Retina (tissue), 1 donor: ENCODE measurements at regions not wholly inside any gene's neighbourhood (a gene's known extent, or its start where the extent isn't known, plus 50 kb on each side); places are given as distances from the start of the nearest gene placed in this dataset.
A peak's percentile ranks its signal among the peaks of the same experiment; 100 is the strongest.

Experiments
- DNase-seq: peaks from one replicate; pipeline ENCODE4 v3.0.0-alpha.2; 2016

DNA sequence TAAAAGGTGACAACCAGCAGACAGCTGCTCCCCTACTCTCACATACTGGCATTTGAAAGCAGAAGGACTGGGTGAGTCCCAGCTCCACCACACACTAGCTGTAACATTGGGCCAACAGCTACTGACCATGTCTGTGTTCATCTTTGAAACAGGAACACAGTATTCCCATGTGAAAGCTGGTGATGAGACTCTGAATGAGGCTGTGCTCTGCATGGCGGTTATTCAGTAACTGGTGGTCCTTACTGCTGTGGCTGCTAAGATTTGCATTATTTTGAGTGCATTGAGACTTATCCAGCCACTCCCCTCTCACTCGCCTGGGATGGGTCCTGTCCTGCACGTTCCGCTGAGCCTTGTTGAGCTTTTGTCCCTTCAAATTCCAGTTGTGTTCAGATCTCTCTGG lies 342.9 kb downstream of the FOXL1 start:
- no peak for DNase-seq

DNA sequence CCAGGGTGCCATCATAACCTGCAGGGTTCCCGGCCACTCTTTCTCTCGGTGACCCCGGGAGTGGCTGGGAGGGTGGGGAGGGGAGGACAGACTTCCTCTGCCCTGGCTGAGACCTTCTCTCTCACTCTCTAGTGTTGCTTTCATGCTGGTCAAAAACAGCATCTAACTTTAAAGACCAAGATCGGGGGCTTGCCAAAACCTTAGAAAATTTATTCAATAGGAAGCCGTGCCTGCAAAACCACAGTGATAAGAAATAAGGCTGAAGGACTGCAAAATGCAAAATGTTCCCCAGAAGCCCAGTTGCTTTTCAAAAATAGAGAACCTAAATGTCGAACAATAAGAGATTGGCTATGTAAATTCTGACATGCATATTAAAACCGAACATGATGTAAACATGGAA lies 344.0 kb downstream of the FOXL1 start:
- no peak for DNase-seq

DNA sequence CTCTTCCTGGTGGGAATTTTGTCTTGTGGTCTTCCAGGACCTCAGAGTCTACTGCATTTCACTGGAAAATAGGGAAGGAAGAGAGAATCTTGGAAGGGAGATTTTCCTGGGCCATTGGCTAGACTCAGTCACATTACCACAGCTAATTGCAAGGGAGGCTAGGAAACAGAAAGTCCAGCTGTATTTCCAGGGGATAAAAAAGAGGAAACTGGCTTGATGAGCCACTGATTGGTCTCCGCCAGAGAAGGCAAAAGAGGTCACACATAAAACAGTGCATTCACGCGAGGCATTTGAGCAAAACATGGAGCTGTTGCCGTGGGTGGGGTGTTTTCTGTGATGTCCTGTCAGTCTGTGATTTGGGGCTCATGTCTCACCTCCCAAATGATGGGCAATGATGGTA lies 345.3 kb downstream of the FOXL1 start:
- DNase-seq, result no peak

DNA sequence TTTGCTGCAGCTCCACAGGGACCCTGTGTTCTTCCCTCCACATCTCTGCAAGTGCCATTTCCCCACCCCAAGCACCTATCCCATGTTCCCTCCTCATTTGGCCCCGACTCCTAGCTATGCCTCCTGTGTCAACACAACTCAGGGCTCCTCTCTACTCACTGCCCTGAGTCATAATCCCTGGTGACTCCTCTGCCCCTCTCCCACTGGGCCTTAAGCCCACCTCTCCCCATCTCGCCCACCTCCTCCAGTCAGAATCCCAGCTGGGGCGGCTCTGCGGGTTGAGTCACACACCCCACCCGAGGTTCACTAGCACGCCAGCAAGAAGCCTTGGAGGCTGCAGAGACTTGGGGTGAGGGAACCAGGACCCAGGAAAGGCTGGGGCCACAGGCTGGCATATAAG lies 346.2 kb downstream of the FOXL1 start:
- DNase-seq, result no peak

DNA sequence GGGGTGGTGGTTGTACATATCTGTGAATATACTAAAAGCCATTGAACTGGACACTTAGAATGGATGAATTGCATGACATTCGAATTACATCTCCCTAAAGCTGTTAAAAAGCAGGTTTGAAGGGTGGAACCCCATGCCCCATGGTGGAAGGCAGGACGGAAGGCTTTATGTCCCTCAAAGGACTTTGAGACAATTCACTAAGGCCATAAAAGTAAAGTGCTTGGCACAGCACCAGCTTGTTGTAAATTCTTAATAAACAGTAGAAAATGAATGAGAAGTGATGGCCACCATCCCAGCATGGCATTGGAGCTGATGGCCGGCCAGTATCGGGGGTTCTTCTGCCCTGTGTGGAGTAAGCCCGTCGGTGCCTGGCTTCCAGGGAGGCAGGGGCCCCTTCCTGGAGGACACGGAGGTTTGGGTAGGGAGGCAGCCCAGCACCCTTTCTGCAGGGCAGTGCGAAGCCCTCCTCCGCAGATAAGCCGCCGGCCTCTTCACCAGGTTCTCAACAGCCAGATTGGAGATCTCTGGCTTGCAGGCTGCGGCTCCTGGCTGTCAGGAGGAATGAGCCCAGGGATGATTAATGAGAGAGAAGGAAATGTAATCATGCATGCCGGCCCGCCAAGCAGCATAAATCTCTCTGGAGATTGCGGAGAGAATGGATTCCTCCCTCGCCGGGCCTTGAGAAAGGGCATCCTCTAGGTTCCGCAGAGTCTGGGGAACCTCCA lies 346.9 kb downstream of the FOXL1 start:
- peak; percentile 78 for DNase-seq

DNA sequence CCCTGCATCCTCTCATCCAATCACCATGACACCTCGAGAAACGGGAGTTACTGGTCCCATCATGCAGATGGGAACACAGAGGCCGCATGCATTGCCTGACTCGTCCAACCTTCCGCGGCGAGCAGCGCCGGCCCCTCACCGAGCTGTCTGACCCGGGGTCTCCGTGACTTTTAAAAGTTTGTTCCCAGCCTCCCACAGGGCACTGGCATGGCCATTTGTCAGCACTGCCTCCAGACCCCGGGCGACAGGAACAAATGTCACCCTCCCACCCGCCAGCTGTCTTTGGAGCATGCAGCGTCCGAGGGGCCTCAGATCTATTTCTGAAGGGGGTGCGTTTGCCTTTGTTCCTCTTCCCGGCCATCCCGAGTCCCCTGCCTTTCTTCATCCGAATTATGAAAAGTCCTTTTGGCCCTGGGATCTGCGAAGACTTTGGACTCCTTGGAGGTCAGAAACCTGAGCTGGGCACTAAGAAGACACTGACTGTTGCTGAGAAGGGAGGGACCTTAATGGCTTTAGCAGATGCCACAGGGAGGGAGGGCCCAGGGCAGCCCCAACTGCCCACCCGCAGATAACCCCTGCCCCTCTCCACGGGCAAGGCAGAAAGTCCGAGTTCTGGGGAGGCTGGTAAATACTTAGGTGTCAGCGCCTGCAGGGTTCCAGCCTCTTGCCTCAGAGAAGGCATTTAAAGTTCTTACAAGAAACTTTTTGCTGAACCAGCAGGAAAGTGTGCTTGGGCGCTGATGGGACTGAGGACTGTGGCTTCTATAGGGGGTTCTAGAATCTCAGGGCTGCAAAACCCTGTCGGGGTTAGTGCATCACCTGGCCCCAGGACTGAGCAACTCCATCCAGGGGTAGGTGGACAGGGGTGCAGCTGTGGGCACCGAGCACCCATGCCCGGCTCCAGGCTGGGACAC lies 348.1 kb downstream of the FOXL1 start:
- no peak for DNase-seq

DNA sequence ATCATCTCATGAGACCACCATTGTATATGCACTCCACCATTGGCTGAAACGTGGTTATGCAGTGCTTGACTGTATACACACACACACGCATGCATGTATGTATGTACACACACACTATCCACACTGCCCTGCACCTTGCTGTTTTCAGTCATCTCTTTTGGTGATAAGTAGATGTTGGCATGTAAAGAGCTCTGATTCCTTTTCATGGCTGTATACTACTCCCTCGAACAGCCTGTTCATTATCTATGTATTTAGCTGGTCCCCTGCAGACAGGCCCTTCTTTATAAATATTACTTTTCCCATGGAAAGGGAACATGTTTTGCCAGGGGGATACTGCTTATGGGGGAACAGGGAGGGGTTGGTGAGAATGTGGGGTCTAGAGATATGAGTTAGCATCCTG lies 349.4 kb downstream of the FOXL1 start:
- DNase-seq, result no peak

DNA sequence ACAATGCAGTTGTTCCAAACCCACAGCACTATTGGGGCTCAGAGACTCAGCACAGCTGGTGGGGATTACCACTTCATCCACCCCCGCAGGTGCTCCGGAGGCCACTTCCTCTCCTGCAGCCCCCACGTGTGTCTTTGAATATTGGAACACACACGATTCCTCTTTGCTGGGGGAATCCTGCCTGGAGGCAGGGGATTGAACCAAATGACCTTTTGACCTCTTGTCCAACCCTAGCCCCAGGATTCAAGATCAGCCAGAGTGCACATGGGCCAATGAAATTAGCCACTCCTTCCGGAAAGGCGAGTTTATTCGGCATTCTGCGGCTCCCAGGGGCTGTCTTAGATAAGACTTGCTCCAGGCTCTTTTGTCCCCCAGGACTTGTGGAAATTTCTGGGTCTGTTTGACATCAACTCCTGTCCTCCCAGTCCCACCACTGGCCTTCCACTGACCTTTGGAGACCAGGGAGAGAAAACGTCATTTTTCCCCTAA lies 350.2 kb downstream of the FOXL1 start:
- no peak for DNase-seq

DNA sequence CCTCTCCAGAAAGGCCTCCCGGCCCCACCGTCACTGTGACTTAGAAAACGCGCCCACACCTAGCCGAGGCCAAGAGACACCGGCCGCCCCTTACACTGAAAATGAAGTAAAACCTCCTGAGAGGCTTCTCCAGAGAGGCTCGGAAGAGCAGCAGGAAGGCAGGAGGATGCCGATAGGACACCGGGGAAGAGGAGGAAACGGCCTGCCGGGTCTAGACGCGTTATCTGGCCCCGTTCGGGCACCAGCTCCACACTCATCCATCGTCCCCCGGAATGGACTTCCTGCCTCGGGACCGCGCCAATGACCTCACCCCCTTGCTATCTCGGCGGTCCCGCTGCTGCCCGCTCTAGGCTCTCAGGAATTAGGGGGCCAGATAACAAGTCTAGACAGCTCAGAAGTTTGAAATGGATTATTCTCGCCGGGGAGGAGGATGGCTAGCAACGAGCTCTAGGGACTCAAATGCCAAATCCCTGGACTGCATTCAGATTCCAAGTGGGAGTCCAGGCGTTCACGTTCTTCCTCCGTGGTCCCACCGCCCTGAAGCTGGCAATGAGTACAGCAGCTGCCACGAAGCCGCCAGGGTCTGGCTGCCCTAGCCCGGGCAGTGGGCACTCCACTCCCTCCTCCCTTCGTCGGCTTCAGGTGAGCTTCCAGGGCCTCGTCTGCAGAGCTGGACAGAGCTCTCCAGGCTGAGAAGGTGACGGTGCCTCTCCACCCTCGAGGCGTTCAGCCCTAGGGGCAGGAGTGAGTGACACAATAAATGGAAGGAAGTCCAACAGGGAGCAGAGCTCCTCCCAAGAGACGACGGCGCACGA lies 350.9 kb downstream of the FOXL1 start:
- peak; percentile 50 for DNase-seq

DNA sequence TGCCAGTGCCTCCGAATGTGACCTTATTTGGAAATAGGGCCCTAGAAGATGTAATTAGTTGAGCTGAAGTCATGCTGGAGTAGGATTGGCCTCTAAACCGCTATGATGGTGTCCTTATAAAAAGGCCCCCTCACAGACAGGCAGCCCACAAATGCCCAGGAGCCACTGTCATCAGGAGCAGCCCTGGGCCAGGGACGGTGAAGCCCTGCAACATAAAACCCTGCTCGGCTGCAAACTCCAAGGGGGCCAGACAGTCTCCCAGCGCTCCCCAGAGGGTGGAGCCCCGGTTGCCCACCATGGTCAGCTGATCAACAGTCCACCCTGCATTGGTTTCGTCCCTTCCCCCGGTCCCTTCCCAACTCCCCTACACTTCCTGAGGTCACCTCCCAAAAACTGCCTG lies 351.7 kb downstream of the FOXL1 start:
- no peak for DNase-seq

DNA sequence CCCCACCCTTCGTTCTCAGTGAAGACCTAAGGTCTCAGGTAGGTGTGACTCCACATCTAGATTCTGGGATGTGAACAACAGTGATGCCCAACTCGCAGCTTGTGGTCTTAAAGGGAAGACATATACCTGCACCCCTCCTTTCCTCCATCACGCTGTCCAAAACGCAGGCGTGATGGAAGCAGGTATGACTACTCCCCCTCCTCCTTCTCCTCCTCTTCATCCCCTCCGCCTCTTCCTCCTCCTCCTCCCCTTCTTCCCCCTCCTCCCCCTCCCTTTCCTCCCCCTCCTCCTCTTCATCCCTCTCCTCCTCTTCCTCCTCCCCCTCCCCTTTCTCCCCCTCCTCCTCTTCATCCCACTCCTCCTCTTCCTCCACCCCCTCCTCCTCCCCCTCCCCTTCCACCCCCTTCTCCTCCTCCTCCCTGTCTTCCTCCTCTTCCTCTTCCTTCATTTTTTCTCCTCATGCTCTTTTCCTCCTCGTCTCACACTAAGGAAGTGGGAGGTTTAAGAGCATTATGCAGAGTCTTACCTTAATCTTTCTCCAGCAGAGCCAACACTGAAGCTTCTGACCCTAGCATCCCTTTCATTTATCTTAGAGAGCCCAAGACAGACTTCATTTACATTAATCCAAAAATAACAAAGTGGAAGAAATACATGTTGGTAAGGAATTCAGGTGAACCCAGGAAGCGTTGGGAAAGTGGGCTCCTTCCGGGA lies 352.5 kb downstream of the FOXL1 start:
- DNase-seq, result no peak

DNA sequence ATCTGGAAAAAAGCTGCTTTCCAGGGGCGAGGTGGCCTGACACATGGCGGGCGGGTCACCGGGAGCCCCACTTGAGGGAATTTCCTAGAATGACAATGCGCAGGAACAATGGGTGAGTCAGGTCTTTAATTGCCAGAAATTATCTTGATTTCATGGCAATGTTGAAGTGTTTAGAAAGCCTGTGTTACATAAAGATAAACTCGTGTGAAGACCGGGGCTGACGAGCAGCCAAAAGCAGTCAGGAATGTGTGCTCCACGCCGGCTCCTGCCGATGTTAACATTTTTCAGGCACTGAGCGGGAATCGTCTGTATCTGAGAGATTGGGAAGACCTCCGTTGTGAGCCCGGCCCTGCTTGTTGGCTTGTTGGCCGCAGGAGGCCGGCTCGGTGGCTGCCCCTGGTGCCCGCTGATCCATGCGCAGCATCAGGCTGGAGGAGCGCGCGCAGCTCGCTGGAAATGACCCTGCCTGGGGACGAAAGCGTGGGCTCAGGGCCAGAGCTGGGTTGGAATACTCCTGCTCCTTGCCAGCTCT lies 353.1 kb downstream of the FOXL1 start:
- DNase-seq, result peak; percentile 67

DNA sequence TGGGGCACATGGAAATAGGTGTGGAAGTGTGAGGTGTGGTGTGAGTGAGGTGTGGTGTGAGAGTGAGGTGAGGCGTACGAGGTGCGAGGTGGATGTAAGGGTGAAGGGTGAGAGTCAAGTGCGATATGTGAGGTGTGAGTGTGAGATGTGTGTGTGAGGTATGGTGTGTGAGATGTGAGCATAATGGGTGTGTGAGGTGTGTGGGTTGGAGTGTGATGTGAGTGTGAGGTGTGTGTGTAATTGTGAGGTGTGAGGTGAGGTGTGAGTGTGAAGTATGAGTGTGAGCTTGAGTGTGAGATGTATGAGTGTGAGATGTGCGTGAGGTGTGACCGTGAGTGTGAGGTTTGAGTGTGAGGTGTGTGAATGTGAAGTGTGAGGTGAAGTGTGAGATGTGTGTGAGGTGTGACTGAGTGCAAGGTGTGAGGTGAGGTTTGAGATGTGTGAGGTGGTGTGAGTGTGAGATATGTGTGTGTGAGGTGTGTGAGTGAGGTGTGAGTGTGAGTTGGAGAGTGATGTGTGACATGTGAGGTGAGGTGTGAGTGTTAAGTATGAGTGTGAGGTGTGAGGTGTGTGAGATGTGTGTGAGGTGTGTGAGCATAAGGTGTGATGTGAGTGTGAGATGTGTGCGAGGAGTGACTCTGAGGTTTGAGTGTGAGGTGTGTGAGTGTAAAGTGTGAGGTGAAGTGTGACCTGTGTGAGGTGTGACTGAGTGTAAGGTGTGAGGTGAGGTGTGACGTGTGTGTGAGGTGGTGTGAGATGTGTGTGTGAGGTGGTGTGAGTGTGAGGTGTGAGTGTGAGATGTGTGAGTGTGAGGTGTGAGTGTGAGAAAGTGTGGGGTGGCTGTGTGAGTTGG lies 354.0 kb downstream of the FOXL1 start:
- DNase-seq, result no peak

DNA sequence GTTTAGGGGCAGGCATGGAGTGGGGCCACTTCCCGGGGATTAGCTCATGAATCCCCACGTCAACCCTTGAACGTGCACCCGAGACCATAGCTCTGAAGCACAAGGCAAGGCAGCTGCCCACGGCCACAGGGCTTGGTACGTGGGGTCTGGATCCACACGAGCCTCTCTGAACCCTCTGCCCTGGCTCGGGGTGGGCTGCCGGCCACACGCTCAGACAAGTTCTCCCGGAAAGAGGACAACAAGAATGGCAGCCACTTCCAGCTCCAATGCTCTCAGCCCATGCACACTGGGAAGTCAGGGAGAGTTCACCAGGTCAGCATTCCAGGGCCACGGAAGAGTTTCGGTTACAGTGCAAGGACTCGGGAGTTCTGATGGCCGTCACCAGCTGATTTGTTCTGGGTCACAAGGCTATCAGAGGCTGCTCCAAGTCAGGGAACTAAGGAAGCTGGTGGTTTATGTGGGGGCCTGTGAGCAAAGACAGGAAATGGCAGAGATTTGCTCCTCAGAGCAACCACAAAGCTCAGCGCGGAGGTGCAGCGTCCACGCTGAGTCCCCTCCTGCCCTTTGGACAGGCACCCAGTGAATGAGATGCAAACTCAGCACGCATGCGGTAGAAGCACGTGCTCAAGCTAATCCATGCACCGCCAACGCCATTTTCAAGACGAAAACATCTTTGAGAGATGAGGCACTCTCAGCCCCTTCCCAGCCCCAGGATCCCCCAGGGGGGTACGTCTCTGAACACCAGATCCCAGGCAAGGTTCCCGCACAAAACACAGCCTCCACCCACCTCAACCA lies 356.4 kb downstream of the FOXL1 start:
- no peak for DNase-seq

DNA sequence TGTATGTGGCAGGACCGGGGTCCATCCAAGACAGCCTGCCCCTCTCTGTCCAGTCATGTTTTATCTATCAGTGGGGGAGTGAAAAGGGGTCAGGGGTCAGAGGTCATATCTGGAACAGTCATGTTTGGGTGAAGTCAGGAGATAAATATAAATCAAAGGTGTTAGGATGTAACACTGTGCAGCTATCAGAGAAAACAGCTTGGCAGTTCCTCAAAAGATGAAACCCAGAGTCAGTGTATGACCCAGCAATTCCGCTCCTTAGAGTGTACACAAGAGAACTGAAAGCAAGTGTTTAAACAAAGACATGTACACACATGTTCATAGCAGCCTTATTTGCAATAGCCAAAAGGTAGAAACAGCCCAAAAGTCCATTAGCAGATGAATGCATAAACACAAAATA lies 361.3 kb downstream of the FOXL1 start:
- no peak for DNase-seq

DNA sequence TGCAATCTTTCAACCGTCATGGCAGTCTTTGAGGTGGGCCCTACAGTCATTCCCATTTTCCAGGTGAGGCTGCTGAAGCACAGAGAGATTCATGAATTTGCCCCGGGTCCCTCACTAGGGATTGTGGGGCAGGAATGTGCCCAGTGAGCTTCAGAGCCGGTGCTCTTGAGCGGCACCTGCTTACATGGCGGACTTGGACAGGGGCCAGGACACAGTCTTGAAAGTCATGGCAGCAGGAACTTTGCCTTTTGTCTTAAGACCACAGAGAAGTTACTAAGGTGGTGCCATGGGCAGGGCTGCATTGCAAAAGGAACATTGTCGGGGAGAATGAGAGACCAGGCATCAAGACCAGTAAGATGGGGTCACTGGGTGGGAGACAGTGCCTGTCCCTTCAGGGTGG lies 363.4 kb downstream of the FOXL1 start:
- no peak for DNase-seq

DNA sequence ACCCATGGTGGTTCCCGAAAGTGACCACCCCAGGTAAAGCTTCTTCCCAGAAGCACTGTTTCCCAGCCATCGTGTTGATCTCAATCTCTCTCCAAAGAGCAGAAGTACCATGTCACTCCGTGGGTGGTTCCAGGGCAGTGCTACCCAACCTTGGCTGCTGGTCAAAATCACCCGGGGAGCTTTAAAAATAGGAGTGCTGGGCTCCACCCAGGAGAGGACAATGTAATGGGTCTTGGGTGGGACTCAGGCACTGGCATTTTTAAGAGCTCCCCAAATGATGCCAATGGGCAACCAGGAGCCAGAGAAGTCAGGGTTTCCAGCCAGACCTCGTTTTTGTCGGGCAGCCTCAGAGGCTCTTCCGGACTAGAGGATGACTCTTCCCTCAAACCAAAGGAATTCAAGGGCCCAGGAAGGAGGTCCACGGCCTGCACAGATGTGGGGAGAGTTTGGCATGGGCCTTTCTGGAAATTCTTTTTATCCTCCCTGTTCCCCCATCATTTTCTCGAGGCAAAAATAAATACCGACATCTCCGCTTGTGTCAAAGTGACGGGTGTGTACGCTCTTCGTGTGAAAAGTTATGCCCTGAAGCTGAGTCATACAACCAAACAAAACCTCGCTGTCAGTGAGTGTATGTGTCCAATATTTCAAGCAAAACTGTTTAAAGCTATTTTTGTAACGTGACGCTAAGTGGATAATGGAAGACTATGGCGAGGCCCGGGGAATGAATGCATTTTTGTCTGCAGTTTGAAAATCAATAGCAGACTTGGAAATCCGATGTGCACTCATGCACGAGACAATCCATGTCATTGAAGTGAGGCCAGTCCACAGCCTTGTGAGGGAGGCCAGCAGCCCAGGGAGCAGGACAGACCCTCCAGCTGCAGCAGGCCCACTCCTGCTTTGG lies 364.1 kb downstream of the FOXL1 start:
- peak; percentile 71 for DNase-seq

DNA sequence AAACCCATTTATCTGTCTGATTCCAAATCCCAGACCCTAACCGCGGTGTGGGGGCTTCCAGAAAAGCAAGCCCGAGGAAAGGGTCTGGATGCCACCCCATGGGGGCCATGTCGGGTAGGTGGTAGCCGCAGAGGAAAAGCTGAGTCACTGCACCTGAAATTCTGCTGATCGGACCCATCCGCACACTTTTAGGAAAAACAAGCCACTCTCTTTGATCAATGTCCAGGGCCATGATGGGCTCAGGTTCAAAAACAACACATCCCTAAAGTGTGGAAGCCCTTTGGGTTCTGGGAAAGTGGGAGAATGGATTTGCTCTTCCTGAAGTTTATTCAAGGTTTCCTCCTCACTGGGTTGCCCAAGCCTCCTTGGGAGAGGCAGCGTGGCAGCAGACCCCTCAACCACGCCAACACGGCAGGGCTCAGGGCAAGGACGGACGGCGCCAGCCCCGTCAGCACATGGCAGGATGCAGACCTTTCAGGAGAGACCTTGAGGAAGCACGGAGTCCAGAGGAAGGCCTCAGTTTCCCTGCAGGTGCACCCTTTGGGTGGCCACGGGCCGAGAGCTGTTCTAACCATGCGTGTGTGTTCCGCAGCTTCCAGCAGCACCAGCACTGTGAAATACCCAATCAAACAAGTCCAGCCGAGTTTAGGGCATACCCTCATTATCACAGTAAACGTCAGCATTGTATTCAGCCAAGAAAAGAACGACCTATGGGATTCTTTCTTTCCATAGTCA lies 367.0 kb downstream of the FOXL1 start:
- DNase-seq, result no peak

DNA sequence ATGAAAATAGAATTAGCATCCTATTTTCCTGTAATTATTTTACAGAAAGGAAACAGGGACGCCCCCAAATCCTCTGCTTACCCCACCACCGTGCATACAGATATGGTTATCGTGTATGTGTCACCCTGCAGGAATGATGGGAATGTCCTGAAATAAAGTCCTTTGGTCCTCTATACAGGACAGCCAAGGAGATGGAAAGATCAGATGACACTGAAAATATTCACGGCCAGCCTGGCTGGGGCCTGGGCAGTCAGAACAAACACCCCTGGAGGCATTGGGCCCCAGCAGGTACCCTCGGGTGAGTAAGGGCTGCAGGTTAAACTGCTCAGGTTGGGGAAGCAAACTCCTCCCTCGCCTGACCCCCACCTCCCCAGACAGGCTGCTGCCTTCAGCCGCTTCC lies 368.0 kb downstream of the FOXL1 start:
- no peak for DNase-seq
